ENCODE measurements at regions not wholly inside any gene's neighbourhood (a gene's known extent, or its start where the extent isn't known, plus 50 kb on each side); places are given as distances from the start of the nearest gene placed in this dataset.

DNA sequence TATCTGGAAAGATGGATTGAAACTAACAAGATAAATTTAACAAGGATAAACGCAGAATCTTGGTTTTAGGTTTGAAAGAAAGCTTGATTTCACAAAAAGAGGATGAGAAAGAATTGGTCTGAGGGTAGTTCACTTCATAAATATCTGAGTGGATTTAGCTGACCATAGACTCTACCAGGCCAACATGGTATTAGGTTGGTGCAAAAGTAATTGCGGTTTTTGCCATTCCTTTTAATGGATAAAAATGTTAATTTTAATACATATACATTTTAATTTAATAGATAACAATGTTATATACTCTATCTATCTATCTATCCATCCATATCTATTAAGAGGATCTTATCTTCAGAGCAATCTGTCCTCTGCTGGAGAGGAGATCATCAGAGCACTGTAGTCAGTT, 70.2 kb upstream of the PLXNA2 start:
- TF ChIP-seq, protein P1, sequence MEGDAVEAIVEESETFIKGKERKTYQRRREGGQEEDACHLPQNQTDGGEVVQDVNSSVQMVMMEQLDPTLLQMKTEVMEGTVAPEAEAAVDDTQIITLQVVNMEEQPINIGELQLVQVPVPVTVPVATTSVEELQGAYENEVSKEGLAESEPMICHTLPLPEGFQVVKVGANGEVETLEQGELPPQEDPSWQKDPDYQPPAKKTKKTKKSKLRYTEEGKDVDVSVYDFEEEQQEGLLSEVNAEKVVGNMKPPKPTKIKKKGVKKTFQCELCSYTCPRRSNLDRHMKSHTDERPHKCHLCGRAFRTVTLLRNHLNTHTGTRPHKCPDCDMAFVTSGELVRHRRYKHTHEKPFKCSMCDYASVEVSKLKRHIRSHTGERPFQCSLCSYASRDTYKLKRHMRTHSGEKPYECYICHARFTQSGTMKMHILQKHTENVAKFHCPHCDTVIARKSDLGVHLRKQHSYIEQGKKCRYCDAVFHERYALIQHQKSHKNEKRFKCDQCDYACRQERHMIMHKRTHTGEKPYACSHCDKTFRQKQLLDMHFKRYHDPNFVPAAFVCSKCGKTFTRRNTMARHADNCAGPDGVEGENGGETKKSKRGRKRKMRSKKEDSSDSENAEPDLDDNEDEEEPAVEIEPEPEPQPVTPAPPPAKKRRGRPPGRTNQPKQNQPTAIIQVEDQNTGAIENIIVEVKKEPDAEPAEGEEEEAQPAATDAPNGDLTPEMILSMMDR (conservative IDR thresholded peaks at IDR 0.05; ENCODE audit: low read depth in 2 of 2), result no peak
- TF ChIP-seq, protein P2, sequence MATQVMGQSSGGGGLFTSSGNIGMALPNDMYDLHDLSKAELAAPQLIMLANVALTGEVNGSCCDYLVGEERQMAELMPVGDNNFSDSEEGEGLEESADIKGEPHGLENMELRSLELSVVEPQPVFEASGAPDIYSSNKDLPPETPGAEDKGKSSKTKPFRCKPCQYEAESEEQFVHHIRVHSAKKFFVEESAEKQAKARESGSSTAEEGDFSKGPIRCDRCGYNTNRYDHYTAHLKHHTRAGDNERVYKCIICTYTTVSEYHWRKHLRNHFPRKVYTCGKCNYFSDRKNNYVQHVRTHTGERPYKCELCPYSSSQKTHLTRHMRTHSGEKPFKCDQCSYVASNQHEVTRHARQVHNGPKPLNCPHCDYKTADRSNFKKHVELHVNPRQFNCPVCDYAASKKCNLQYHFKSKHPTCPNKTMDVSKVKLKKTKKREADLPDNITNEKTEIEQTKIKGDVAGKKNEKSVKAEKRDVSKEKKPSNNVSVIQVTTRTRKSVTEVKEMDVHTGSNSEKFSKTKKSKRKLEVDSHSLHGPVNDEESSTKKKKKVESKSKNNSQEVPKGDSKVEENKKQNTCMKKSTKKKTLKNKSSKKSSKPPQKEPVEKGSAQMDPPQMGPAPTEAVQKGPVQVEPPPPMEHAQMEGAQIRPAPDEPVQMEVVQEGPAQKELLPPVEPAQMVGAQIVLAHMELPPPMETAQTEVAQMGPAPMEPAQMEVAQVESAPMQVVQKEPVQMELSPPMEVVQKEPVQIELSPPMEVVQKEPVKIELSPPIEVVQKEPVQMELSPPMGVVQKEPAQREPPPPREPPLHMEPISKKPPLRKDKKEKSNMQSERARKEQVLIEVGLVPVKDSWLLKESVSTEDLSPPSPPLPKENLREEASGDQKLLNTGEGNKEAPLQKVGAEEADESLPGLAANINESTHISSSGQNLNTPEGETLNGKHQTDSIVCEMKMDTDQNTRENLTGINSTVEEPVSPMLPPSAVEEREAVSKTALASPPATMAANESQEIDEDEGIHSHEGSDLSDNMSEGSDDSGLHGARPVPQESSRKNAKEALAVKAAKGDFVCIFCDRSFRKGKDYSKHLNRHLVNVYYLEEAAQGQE (IDR thresholded peaks at IDR 0.05; ENCODE audit: unreplicated experiment), result no peak
- no peak for TF ChIP-seq EZH2 (IDR thresholded peaks at IDR 0.05; ENCODE audit: low read depth, unreplicated experiment)
- no peak for TF ChIP-seq POLR2AphosphoS5 (IDR thresholded peaks at IDR 0.05; ENCODE audit: low read depth)
- no peak for TF ChIP-seq JUNB (IDR thresholded peaks at IDR 0.05; ENCODE audit: unreplicated experiment)
- no peak for TF ChIP-seq NANOG (IDR thresholded peaks at IDR 0.05; ENCODE audit: borderline replicate concordance)
- TF ChIP-seq, protein P3, sequence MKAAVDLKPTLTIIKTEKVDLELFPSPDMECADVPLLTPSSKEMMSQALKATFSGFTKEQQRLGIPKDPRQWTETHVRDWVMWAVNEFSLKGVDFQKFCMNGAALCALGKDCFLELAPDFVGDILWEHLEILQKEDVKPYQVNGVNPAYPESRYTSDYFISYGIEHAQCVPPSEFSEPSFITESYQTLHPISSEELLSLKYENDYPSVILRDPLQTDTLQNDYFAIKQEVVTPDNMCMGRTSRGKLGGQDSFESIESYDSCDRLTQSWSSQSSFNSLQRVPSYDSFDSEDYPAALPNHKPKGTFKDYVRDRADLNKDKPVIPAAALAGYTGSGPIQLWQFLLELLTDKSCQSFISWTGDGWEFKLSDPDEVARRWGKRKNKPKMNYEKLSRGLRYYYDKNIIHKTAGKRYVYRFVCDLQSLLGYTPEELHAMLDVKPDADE (IDR thresholded peaks at IDR 0.05), result no peak
- no peak for TF ChIP-seq EZH2phosphoT487 (IDR thresholded peaks at IDR 0.05; ENCODE audit: unreplicated experiment)
- TF ChIP-seq CREB1 (CRISPR knock-in tag; IDR thresholded peaks at IDR 0.05; ENCODE audit: low read depth), result no peak
- TF ChIP-seq ZNF331 (CRISPR knock-in tag; IDR thresholded peaks at IDR 0.05; ENCODE audit: low read depth), result no peak
- TF ChIP-seq ZNF114 (CRISPR knock-in tag; IDR thresholded peaks at IDR 0.05), result no peak

All from GM23338 (cell line).